Mesenchymal stem cell (in vitro differentiated cells and primary cell): ENCODE measurements at regions not wholly inside any gene's neighbourhood (a gene's known extent, or its start where the extent isn't known, plus 50 kb on each side); places are given as distances from the start of the nearest gene placed in this dataset.

Source experiments
- DNase-seq: peaks from one replicate; pipeline ENCODE4 v3.0.0-alpha.2; 2013
- H2AFZ ChIP-seq: one replicate; pipeline ENCODE4 v1.6.1; 2013; ENCODE audit warnings: low read depth, mild to moderate bottlenecking, control low read depth, inconsistent platforms, low read length, moderate library complexity
- H2AK5ac ChIP-seq: 2 replicates; pipeline ENCODE4 v1.6.1; 2013; ENCODE audit warnings: low read length, moderate library complexity, mild to moderate bottlenecking, inconsistent platforms; ENCODE audit not compliant: severe bottlenecking
- H2BK120ac ChIP-seq: one replicate; pipeline ENCODE4 v1.6.1; 2013; ENCODE audit warnings: low read depth, mild to moderate bottlenecking, inconsistent platforms, low read length, moderate library complexity
- H2BK12ac ChIP-seq, 2 experiments: one replicate each; pipeline ENCODE4 v1.6.1; 2013; ENCODE audit warnings: inconsistent platforms in 2 of 2, low read length in 2 of 2, mild to moderate bottlenecking in 2 of 2, moderate library complexity in 2 of 2, control low read depth in 1 of 2
- H2BK15ac ChIP-seq: one replicate; pipeline ENCODE4 v1.6.1; 2013; ENCODE audit warnings: mild to moderate bottlenecking, low read depth, inconsistent platforms; ENCODE audit not compliant: poor library complexity, severe bottlenecking
- H2BK5ac ChIP-seq: 2 replicates; pipeline ENCODE4 v1.6.1; 2013; ENCODE audit warnings: low read depth, mild to moderate bottlenecking, low read length, control low read depth, inconsistent platforms; ENCODE audit not compliant: poor library complexity, severe bottlenecking
- H3K14ac ChIP-seq, 2 experiments: one replicate each; pipeline ENCODE4 v1.6.1; 2013; ENCODE audit warnings: inconsistent platforms in 2 of 2, low read length in 2 of 2, control low read depth in 1 of 2, mild to moderate bottlenecking in 1 of 2, moderate library complexity in 1 of 2
- H3K18ac ChIP-seq, 2 experiments: one replicate each; pipeline ENCODE4 v1.6.1; 2013; ENCODE audit warnings: inconsistent platforms in 2 of 2, low read length in 2 of 2, control low read depth in 1 of 2, low read depth in 1 of 2, mild to moderate bottlenecking in 1 of 2
- H3K23ac ChIP-seq, 2 experiments: one replicate each; pipeline ENCODE4 v1.6.1; 2013; ENCODE audit warnings: inconsistent platforms in 2 of 2, low read length in 2 of 2, mild to moderate bottlenecking in 2 of 2, moderate library complexity in 2 of 2, control low read depth in 1 of 2
- H3K27ac ChIP-seq: 2 replicates; pipeline ENCODE4 v1.5.1; 2013; ENCODE audit warnings: mild to moderate bottlenecking, moderate library complexity, low read length, control low read depth, inconsistent platforms; ENCODE audit not compliant: poor library complexity, severe bottlenecking
- H3K27me3 ChIP-seq, 2 experiments: 2 replicates each; pipeline versions ENCODE4 v1.6.1 to v1.7.0; 2013; ENCODE audit warnings: low read length in 2 of 2, mild to moderate bottlenecking in 2 of 2, moderate library complexity in 2 of 2, control low read depth in 1 of 2, inconsistent platforms in 1 of 2; ENCODE audit not compliant: control insufficient read depth in 1 of 2, insufficient read depth in 1 of 2
- H3K36me3 ChIP-seq, 2 experiments: 2 replicates each; pipeline versions ENCODE4 v1.6.1 to v1.7.0; 2013; ENCODE audit warnings: low read length in 2 of 2, control low read depth in 1 of 2, inconsistent platforms in 1 of 2, low read depth in 1 of 2, mild to moderate bottlenecking in 1 of 2; ENCODE audit not compliant: insufficient read depth in 2 of 2, control insufficient read depth in 1 of 2
- H3K4ac ChIP-seq, 2 experiments: one replicate each; pipeline ENCODE4 v1.6.1; 2013; ENCODE audit warnings: inconsistent platforms in 2 of 2, low read length in 2 of 2, mild to moderate bottlenecking in 2 of 2, moderate library complexity in 2 of 2, control low read depth in 1 of 2, low read depth in 1 of 2
- H3K4me1 ChIP-seq: 2 replicates; pipeline ENCODE4 v1.6.1; 2013; ENCODE audit warnings: low read depth, low read length, control low read depth; ENCODE audit not compliant: control insufficient read depth, insufficient read depth
- H3K4me2 ChIP-seq: 2 replicates; pipeline ENCODE4 v1.6.1; 2013; ENCODE audit warnings: low read length, mild to moderate bottlenecking, inconsistent platforms; ENCODE audit not compliant: poor library complexity, severe bottlenecking
- H3K4me3 ChIP-seq, 2 experiments: 2 replicates each; pipeline versions ENCODE4 v1.5.1 to v1.7.0; 2013; ENCODE audit warnings: low read length in 2 of 2, mild to moderate bottlenecking in 2 of 2, control low read depth in 1 of 2, low read depth in 1 of 2; ENCODE audit not compliant: insufficient read depth in 1 of 2
- H3K79me1 ChIP-seq: replicated peaks from 2 replicates; pipeline ENCODE4 v1.6.1; 2013; ENCODE audit warnings: mild to moderate bottlenecking, control low read depth, low read length, inconsistent platforms; ENCODE audit not compliant: poor library complexity, severe bottlenecking
- H3K9ac ChIP-seq: 2 replicates; pipeline ENCODE4 v1.7.0; 2013; ENCODE audit warnings: mild to moderate bottlenecking, low read length, moderate library complexity
- H3K9me3 ChIP-seq: 2 replicates; pipeline ENCODE4 v1.7.0; 2013; ENCODE audit warnings: mild to moderate bottlenecking, low read length; ENCODE audit not compliant: control insufficient read depth
- H4K8ac ChIP-seq: one replicate; pipeline ENCODE4 v1.6.1; 2013; ENCODE audit warnings: inconsistent platforms, mild to moderate bottlenecking, low read length, moderate library complexity
- H4K91ac ChIP-seq: one replicate; pipeline ENCODE4 v1.6.1; 2013; ENCODE audit warnings: mild to moderate bottlenecking, low read length, inconsistent platforms
- WGBS: methylation state at CpG from one replicate; pipeline ENCODE4 v1.1.7; 2013; ENCODE audit warnings: mixed read lengths; 5-methylcytosine and 5-hydroxymethylcytosine counted together

DNA sequence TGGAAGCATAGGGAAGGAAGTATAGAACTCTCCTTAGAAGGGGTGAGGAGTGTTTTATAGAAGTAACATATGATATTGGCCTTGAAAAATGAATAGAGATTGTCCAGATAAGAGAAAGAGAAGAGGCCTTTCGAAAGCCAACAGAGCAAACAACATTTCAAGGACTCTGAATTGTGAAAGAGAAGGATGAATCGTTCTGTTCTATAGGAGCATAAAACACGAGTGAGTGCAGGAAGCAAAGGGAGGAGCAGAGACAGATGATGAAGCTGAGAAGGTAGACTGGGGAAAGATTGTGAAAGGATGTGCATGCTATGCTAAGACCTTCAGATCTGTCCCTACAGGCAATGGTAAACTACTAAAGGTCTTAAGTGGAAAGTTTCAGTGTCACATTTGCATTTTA is 271.0 kb downstream of the TMEM161B start:
- H3K36me3 ChIP-seq, result no peaks in the 10 kb centered on the region
- WGBS, result 56% methylated on average over 2 of the region's 3 CpGs
- H2BK5ac ChIP-seq, result no peak overlapping the region
- H3K14ac ChIP-seq, result no peak overlapping the region
- H2AFZ ChIP-seq, result no peak overlapping the region
- H3K4me2 ChIP-seq, result no peak overlapping the region
- H2BK12ac ChIP-seq, result no peak overlapping the region
- H3K4me1 ChIP-seq, result no peaks in the 10 kb centered on the region
- H4K91ac ChIP-seq, result no peak overlapping the region
- no peak overlapping the region for H3K9ac ChIP-seq
- H3K27me3 ChIP-seq, result no peaks in the 10 kb centered on the region
- H3K9me3 ChIP-seq, result no peaks in the 10 kb centered on the region
- no peaks in the 10 kb centered on the region for H3K79me1 ChIP-seq
- H3K4ac ChIP-seq, result no peak overlapping the region
- no peak for DNase-seq
- no peak overlapping the region for H4K8ac ChIP-seq
- H2BK120ac ChIP-seq, result no peak overlapping the region
- no peak overlapping the region for H3K27ac ChIP-seq
- H3K23ac ChIP-seq, result no peak overlapping the region
- H2BK15ac ChIP-seq, result no peak overlapping the region
- H3K4me3 ChIP-seq, result no peak overlapping the region
- H2AK5ac ChIP-seq, result no peak overlapping the region
- no peak overlapping the region for H3K18ac ChIP-seq

DNA sequence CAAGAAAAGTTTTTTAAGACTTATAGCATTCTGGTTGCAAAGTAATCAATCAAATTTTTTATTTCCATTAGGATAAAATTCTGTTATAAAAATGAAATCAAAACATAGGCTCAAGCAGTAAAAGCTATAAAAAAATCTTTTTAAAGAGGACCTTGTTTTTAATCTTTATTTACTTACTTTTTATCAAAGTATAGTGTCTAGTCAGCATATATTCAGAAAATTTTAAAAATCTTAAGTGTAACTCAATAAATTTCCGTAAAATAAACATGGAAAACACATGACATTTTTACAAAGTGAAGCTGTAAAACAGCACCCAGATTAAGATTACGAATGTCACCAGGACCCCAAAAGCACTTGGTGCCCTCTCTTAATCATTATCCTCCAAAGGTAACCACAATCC is 302.4 kb downstream of the TMEM161B start:
- H3K27me3 ChIP-seq, result no peaks in the 10 kb centered on the region
- H3K23ac ChIP-seq, result no peak overlapping the region
- H3K4me1 ChIP-seq, result no peaks in the 10 kb centered on the region
- H2AFZ ChIP-seq, result no peak overlapping the region
- no peaks in the 10 kb centered on the region for H3K79me1 ChIP-seq
- no peak overlapping the region for H3K4me2 ChIP-seq
- no peak overlapping the region for H3K14ac ChIP-seq
- H4K8ac ChIP-seq, result no peak overlapping the region
- H3K27ac ChIP-seq, result no peak overlapping the region
- no peak overlapping the region for H3K9ac ChIP-seq
- H3K4ac ChIP-seq, result no peak overlapping the region
- no peak for DNase-seq
- no peaks in the 10 kb centered on the region for H3K9me3 ChIP-seq
- H4K91ac ChIP-seq, result no peak overlapping the region
- H3K36me3 ChIP-seq, result no peaks in the 10 kb centered on the region
- no peak overlapping the region for H2BK120ac ChIP-seq
- H3K4me3 ChIP-seq, result no peak overlapping the region
- no peak overlapping the region for H2AK5ac ChIP-seq
- H2BK12ac ChIP-seq, result no peak overlapping the region
- no peak overlapping the region for H3K18ac ChIP-seq
- H2BK5ac ChIP-seq, result no peak overlapping the region
- H2BK15ac ChIP-seq, result no peak overlapping the region
- 42% methylated on average over 2 of the region's 2 CpGs for WGBS

DNA sequence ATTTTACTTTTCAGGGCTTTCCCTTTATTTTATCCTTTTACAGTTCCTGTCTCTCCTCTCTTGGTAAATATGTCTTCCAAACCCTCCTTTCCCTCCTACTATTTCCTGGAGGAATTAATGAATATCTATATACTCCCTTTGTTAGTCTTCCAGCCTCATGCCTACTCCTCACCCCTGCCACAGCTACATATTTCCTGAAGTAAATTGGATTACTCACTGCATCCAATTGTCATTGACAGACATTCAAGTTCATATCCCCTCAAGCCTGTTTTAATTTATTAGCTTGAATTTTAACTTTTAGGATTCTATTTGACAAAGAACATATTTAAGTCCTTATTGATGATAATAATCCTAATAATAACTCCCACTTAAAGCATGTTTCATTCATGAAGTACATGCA is 314.5 kb downstream of the TMEM161B start:
- no peak overlapping the region for H2BK120ac ChIP-seq
- no peak overlapping the region for H3K4ac ChIP-seq
- no peaks in the 10 kb centered on the region for H3K36me3 ChIP-seq
- H2AFZ ChIP-seq, result no peak overlapping the region
- H3K4me1 ChIP-seq, result no peaks in the 10 kb centered on the region
- no peaks in the 10 kb centered on the region for H3K79me1 ChIP-seq
- H2BK12ac ChIP-seq, result no peak overlapping the region
- no peaks in the 10 kb centered on the region for H3K27me3 ChIP-seq
- no peak overlapping the region for H3K4me3 ChIP-seq
- DNase-seq, result no peak
- no peak overlapping the region for H3K14ac ChIP-seq
- no peak overlapping the region for H3K9ac ChIP-seq
- H3K4me2 ChIP-seq, result no peak overlapping the region
- no peaks in the 10 kb centered on the region for H3K9me3 ChIP-seq
- H3K18ac ChIP-seq, result no peak overlapping the region
- no peak overlapping the region for H4K8ac ChIP-seq
- no peak overlapping the region for H4K91ac ChIP-seq
- no peak overlapping the region for H3K27ac ChIP-seq
- no peak overlapping the region for H3K23ac ChIP-seq
- no peak overlapping the region for H2AK5ac ChIP-seq
- no peak overlapping the region for H2BK5ac ChIP-seq
- H2BK15ac ChIP-seq, result no peak overlapping the region

DNA sequence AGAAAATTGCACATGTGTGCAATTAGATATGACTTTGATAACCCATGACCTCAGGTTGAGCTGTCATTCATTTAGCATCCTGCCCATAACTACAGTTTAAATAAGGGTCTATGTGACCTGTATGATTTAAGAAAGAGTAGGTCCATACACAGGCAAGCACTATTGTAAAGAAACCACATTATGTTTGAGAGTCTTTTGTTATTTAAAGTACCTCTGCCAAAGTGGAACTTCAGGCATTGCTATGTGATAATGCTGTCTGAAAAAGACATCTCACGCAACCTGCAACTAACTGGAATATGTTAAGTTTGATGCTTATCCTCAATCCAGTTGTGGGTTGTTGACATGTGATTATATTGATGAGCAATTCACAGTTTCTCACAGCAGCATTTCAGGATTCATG is 317.0 kb downstream of the TMEM161B start:
- H3K27me3 ChIP-seq, result no peaks in the 10 kb centered on the region
- no peak for DNase-seq
- H2BK15ac ChIP-seq, result no peak overlapping the region
- no peak overlapping the region for H2BK5ac ChIP-seq
- no peak overlapping the region for H2BK12ac ChIP-seq
- no peak overlapping the region for H3K18ac ChIP-seq
- H2AFZ ChIP-seq, result no peak overlapping the region
- no peak overlapping the region for H4K91ac ChIP-seq
- no peak overlapping the region for H4K8ac ChIP-seq
- H3K14ac ChIP-seq, result no peak overlapping the region
- 71% methylated on average over 1 of the region's 1 CpG for WGBS
- H3K4ac ChIP-seq, result no peak overlapping the region
- no peak overlapping the region for H3K4me3 ChIP-seq
- no peaks in the 10 kb centered on the region for H3K79me1 ChIP-seq
- H3K4me2 ChIP-seq, result no peak overlapping the region
- H3K9ac ChIP-seq, result no peak overlapping the region
- no peak overlapping the region for H2AK5ac ChIP-seq
- no peaks in the 10 kb centered on the region for H3K4me1 ChIP-seq
- H3K9me3 ChIP-seq, result no peaks in the 10 kb centered on the region
- H3K23ac ChIP-seq, result no peak overlapping the region
- H2BK120ac ChIP-seq, result no peak overlapping the region
- no peaks in the 10 kb centered on the region for H3K36me3 ChIP-seq
- H3K27ac ChIP-seq, result no peak overlapping the region
